D341Med (cell line): ENCODE measurements at regions not wholly inside any gene's neighbourhood (a gene's known extent, or its start where the extent isn't known, plus 50 kb on each side); places are given as distances from the start of the nearest gene placed in this dataset.
"Not testable (repeated sequence)": the region's sequence is repeated elsewhere in the genome, so short reads cannot be mapped to it uniquely, and the experiment has no call there.

Experiments
- DNase-seq: peaks from one replicate; pipeline ENCODE4 v3.0.0; 2012; ENCODE audit warnings: low spot score

DNA sequence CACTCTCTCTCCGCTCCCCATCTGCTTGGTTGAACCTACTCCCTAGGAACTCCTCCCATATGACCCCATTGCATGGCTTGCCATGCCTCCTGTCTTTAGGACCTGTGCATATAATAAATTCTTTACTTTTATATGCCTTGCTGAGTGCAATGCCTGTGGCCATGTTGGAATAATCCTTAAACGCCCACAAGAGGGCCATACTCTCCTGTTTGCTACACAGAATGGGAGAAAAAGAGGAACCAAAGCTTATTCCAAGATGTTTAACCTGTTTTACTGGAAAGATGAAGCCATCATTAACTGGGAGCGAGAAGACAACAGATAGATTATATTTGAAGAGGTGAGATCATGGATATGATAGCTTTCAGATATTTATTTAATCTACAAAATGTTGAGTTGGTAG lies 1097.8 kb downstream of the NAALADL2 start:
- DNase-seq: peak; percentile 40

DNA sequence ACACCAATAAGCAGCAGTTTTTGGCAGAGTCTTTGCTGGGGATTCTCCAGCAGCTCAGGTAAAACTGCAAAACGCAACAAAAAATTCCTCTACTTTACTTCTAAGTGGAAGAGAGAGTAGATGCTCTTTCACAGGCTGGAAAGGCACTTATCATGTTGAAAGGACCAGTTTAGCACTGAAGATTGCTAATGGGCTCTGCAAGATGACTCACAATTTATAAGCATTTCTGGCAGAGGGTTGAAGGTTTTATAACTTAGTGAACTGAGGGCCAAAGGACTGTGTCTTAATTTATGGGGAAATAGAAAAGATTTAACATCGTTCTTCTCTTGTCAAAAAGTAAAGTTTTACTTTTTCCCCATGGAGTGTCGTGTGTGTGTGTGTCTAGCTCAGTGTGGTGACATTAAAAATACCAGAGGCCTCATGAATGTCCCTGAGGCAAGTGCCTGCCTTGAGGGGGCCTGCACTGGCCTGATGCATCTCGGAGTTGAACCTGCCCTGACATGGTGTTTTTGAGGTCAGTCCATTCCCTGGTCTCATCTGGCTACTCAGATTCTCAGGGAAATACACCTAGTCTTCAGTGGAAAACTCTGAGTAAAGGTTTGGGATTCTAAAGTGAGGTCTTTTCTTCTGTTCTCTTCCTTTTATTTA lies 1092.0 kb downstream of the NAALADL2 start:
- DNase-seq: no peak

DNA sequence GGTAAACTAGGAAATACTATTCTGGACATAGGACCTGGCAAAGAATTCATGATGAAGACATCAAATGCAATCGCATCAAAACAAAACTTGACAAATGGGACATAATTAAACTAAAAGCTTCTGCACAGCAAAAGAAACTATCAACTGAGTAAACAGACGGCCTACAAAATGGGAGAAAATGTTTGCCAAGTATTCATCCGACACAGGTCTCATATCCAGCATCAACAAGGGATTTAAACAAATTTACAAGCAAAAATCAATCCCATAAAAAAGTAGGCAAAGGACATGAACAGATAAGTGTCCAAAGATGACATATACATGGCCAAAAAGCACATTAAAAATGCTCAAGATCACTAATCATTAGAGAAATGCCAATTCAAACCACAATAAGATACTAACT lies 1088.9 kb downstream of the NAALADL2 start:
- DNase-seq: no peak

DNA sequence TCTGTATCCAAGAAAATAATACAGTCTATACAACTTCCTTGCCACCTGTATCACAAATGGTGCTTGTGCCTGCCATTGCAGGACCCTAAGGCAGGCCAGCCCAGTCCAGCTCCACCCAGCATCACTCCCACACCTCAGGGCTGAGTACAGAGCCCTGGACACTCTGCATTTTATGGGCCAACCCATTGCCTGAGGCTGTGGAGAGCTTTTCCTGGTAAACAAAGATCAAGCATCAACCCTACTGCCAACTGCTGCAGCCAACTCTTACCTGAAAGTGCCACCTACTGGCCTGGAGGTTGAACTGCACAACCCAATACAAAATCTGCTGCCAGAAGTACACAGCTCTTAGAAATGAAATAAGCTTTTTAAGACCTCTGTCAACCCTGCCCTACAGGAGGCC lies 1082.2 kb downstream of the NAALADL2 start:
- DNase-seq: peak; percentile 29

DNA sequence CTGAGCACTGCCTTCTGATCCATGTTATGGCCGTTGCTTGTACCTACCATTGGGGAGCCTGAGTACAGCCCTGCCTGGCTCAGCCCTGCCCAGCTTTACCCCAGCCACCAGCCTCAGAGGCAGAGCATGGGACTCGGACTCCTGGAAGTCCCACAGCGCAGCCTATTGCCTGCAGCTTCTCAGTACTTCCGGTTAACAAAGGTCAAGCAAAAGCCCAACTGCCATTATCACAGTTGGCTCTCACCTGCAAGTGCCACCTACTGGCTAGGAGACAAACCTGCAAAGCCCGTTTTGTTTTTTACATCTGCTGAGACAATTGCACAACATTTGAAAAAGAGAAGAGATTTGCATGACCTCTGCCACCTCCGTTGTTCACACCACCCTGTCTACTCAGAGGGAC lies 1081.7 kb downstream of the NAALADL2 start:
- DNase-seq: peak; percentile 41

DNA sequence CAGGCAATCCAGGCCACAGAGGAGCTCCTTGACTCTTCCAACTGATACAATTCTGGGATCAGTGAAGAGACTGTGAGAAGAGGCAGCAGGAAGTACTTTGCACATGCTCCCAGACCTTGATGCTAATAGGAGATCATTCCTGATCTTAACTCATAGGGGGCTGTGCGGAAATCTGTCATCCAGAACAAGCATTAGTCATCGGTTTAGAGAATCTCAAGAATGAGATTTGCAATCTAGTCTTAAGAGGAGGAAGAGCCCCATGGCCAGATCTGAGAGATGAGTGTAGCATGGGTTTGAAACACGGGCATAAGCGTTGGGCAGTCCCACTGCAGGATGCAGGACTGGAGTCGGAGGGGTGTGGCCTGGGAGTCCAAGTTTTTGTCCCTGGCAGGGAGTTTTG lies 1081.1 kb downstream of the NAALADL2 start:
- no peak for DNase-seq

DNA sequence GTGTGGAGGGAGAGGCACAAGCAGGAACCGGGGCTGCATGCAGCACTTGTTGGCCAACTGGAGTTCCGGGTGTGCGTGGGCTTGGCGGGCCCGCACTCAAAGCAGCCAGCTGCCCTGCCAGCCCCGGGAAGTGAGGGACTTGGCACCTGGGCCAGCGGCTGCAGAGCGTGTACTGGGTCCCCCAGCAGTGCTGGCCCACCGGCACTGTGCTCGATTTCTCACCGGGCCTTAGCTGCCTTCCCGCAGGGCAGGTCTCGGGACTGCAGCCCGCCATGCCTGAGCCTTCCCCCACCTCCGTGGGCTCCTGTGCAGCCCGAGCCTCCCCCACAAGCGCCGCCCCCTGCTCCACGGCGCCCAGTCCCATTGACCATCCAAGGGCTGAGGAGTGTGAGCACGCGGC lies 1078.2 kb downstream of the NAALADL2 start:
- not testable (repeated sequence) for DNase-seq

DNA sequence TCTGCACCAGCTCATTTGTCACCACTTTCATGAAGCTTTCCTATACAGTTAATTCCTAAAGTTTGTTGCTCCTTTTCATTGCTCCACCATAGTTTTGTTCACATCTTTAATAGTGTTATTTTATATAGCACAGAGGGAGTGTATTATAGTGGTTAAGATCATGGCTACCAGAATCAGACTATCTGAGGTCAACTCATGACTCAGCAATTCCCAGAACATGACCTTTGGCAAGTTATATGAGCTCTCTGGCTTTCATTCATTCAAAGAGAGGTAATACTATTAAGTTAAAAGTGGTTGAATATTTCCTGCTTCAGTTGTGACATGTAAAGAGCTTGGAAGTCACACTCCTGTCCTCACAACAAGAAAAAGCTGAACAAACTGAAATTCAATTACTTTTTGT lies 1073.5 kb downstream of the NAALADL2 start:
- no peak for DNase-seq

DNA sequence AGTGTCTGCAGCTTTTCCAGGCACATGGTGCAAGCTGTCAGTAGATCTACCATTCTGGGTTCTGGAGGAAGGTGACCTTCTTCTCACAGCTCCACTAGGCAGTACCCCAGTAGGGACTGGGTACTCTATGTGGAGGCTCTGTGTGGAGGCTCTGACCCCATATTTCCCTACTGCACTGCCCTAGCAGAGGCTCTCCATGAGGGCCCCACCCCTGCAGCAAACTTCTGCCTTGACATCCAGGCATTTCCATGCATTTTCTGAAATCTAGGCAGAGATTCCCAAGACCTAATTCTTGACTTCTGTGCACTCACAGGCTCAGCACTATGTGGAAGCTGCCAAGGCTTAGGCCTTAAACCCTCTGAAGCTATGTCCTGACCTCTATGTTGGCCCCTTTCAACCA lies 1060.0 kb downstream of the NAALADL2 start:
- DNase-seq: no peak

DNA sequence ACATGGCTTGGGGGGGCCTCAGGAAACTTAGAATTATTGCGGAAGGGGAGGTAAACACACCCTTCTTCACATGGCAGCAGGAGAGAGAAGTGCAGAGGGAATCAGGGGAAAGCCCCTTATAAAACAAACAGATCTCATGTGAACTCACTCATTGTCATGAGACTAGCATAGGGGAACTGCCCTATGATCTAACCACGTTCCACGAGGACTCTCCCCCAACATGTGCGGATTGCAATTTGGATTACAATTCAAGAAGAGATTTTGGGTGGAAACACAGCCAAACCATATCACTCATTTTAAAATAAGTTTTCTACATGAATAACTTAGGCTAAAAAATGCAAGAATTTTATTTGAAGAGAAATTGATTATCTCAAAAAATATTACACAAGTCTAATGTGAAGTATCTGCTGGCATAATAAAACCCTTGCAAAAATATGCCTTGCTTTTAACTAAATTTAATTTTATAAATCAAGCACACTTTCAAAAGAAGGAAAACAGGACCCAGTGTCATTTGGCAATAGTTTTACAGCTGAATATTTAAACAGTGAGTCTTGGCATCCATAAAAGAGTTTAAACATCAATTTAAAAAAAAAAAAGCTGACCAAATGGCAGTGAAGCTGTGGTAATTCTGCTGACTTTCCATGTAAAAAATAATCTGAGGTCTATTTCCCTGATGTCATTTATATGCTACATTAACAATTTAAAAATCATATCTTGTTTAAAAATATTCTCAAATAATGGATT lies 1057.2 kb downstream of the NAALADL2 start:
- no peak for DNase-seq

DNA sequence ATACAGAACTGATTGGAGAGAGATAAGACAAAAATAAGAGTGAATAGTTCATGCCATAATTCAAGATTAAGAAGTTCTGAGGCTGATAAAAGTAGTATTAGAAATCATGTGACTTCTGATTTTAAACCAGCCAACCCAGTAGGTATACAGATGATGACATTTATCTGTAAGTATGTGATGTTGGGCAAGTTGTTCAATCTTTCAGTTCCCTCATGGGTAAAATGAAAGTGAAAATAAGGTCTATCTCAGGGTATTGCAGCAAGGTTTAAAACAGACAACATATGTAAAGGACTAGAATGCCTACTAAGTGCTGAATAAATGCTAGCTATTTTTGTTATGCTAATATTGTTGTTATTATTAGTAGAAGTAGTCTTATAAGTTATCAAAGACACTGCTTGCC lies 1055.7 kb downstream of the NAALADL2 start:
- no peak for DNase-seq

DNA sequence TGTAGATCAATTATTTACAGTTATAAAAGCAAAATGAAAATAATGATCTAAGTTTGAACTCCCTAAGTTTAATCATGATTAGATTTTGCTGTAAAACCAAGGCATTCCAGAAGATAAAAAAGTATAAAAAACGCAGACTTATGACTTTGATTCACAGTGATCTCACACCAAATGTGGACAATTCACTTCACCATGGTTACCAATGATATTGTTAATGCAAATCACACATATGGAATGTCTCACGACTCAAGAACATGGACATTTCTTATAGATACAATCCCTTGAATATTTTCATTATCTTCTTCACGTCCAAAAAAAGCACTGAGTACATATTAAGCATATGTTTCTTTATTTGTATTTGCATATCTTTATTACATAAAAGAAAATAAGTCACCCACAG lies 1054.2 kb downstream of the NAALADL2 start:
- DNase-seq: no peak

DNA sequence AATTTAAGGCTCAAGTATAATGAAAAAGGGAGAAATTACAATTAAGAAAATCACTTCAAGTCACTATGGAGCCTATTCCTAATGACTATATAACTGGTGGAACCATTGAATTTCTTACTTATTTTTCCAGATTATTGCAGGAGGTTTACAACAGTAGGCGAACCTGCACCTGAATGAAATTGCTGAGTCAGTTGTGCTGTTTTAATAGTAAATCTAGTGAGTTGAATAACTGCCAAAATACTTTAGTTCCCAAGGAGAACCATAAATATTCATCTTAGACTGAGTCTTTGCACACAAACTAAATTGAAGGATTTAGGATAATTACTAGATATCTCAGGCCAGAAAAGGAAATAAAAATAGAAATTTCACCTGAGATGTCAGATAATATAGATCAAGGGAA lies 1052.8 kb downstream of the NAALADL2 start:
- no peak for DNase-seq

DNA sequence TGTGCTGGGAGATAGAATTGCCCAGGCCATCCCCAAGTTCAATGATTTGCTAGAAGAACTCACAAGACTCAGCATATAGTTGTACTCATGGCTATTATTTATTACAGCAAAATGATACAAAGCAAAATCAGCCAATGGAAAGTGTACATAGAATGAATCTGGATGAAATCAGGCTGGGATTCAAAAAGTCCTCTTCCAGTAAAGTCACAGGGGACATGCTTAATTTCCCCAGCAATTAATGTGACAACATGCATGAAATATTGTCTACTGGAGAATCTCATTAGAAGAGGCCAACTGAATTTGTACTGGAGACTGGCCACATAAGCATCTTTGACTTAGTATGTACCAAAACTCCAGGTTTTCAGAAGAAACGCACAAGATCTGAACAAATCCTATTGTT lies 1043.1 kb downstream of the NAALADL2 start:
- no peak for DNase-seq

DNA sequence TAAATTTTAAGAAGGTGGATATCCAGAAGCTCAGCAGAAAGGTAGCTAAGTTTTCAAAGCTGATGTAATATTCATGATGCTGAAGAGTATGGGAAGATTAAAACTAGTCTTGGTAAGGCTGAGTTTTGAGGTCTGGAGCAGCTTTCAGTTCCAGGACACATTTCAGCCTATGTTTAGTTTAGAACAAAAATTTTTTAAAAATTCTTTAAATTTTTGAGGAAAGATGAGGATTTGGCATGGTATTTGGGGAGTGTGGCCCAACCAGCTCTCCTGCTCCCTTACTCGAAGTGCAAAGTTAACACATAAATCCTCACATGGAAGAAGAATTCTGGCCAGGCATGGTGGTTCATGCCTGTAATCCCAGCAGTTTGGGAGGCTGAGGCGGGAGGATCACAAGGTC lies 1039.1 kb downstream of the NAALADL2 start:
- DNase-seq: no peak

DNA sequence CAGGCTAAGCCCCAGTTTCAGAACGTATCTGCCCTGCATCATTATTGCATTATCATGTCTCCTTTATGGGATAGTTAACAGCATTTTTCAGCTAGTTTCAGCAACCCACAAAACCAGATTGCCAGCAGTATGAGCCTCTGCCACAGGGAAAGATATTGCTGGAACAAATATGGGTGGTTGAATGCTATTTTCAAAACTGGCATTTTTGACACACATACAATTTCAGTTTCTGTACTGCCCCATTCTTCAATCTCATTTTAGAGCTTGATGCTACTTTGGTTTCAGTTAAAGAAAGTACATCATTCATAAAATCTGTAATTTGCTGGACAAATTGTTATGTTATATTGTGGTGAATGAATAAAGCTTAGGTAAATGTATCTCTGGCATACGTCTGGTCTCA lies 1037.5 kb downstream of the NAALADL2 start:
- DNase-seq: no peak

DNA sequence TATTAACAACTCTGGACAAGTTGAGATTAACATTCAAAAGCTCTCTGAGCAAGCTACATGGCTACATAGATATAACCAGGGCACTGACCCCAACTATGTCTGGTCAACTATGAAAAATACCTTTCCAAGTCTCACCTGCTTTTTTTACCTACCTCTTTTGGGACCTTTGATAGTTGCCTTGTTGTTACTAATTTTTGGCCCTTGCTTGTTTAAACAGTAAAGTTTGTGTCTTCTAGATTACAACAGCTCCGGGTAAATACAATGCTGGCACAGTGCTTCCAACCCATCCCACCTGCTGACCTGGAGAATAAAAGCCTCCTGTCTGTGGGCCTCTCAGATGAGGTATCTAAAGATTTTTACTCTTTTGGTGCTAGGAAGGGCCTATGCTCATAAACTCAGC lies 1036.6 kb downstream of the NAALADL2 start:
- no peak for DNase-seq

DNA sequence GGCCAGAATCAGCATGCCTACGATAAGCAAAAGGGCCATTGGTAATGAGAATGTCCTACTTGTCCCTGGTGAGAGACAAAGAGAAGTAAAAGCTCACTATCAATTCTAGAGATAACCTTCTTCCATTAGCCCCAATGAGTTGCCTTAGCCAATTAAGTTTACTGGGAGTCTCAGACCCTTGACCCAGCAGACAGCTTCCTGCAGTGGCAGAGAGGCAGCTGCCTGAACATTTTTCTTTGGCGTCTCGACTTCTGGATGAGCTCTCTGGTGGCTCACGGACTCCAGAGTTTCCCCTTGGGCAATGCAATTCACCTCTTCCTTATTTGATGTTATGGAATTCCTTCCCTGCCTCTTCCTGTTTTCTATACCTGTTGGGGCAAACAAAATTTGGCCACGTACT lies 1034.4 kb downstream of the NAALADL2 start:
- DNase-seq: no peak

DNA sequence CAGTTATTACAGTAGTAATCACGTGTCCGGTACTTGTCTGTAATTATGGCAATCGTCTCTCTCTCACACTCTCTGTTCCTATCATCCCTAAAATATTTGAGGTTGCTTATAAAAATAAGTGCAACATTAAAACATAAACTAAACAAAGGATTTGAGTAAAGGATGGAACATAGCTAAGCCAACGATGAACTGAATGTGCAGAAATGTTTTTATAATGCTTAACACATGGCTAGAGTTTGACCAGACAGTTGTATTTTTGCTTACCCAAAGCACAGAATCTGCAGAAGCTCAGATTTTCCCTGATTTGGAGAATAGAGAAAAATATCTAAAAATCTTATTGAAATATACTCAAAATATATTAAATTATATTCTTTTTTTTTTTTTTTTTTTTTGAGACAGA lies 1030.9 kb downstream of the NAALADL2 start:
- no peak for DNase-seq

DNA sequence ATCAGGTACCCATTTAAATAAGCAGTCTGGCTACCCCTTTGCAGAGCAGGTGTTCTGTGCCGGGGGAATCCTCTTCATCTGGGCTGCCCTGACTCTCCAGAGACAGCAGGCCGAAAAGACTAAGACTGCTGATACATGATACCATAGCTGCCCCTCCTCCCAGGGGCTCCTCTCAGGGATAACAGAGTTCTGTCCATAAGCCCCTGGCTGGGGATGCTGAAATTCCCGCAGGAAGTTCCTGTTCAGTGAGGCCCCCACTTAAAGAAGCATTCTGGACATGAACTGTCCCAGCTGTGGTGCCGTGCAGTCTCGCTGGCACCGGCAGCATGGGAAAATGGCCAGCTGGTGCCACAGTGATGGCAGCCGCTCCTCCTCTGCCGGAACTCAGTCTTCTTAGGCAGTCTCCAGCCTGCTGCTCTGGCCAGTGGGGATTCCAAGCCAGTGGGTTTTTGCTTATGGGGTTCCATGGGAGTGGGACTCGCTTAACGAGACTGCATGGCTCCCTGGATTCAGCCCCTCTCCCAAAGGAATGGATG lies 1026.2 kb downstream of the NAALADL2 start:
- no peak for DNase-seq

DNA sequence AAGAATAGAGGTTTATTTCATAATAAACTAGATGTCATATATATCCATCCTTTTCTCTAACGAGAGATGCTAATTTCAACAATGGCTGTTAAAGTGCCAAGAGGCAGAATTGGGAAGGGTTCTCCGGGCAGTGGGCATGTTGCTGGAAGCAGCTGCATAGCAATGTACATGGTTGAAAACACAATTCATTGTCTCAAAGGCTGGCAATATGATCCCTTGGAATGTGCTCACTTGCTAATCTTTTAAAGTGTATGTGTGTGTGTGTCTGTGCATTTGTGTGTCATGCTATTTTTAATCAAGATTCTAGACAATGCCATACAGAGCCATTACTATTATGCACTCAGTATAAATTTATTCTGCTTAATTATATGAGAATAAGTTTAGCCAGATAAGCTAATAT lies 1020.3 kb downstream of the NAALADL2 start:
- no peak for DNase-seq

DNA sequence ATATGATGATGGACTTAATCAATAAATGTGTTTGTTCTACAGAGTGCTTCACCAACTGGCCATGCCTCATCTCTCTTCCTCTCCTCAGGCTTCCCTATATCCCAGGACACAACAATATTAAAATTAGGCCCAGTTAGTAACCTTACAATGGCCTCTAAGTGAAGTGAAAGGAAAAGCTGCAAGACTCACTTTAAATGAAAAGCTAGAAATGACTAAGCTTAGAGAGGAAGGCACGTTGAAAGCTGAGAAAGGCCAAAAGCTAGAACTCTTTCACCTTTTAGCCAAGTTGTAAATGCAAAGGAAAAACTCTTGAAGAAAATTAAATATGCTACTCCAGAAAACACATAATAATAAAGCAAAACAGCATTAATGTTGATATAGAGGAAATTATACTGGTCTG lies 1010.3 kb downstream of the NAALADL2 start:
- DNase-seq: no peak

DNA sequence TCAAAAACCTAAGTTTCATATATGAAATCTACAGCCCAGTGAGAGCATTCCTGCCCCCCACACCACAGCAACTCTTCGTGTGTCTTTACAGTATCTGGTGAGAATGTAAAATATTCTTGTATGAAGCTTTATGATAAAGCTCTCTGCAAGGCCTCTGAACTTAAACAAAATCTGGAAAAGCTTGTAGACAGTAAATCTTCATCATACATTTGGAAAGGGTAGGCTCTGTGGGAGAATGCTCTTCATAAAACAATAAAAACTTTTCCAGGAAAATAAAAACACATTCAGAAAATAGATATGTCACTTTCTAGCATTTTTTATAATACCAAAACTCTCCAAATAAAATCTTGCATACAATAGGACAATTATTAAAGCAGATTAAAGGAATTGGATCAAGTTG lies 1009.5 kb downstream of the NAALADL2 start:
- no peak for DNase-seq

DNA sequence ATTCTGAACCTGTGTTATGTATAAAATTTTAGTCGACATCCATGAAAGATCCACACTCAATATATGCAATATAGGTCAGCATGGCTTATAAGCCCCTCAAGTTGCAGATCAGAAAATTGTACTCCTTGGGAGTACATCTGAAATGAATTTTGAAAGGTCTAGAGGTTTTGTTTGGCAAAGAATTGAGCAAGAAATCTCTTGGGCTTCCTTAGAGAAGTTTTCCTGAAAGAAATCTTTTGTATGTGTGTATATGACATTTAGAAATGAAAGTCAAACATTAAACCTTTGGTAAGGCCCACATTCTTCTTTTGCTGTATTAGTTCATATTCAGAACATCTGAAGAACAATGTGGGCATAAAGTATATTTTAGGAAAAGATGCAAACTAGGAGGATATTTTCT lies 1006.6 kb downstream of the NAALADL2 start:
- no peak for DNase-seq
